ENCODE measurements at regions not wholly inside any gene's neighbourhood (a gene's known extent, or its start where the extent isn't known, plus 50 kb on each side); places are given as distances from the start of the nearest gene placed in this dataset.

DNA sequence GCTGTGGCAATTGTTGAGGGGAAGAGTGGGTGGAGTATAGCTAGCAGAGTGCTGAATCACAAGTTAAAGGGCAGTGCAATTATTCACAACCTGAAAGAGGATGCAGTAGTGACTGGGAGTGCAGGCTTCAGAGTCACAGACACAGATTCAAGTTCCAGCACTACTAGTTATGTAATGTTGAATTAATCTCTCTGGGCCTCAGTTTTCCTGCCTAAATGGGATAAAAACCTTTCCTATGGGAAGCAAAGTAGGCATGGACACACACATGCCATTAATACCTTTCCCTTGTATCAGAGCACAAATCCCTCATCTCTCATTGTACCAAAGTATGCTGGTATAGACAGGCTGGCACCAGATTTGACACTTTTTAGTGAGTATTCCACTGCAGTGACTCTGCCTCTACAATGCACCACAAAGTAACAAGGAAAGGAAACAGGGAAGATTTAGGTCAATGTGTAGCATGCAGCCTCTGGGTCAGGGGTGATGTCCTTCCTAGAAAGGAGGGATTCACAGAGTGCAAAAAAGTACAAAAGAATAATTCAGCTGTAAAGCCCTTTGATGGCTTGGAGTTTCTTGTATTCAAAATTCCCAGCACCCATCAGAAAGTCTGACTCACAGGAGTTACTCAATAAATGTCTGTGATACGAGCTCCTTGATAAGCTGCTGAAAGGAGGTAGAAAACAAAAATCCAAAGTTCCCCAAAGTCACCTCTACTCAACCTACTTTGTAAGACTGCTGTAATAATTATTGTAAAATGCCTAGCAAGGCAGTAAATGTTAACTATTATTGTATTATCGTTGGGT, 507.5 kb upstream of the TGFBR2 start:
- no peak for DNase-seq
- H3K27ac Mint-ChIP-seq, result no peak overlapping the region
- H3K36me3 Mint-ChIP-seq (ENCODE audit: low read depth), result no peaks in the 10 kb centered on the region
- H3K27me3 Mint-ChIP-seq, result no peaks in the 10 kb centered on the region
- peak; percentile 91 for ATAC-seq
- H3K4me3 Mint-ChIP-seq, result no peak overlapping the region
- H3K4me1 Mint-ChIP-seq, result peaks cover 10% of the 10 kb centered on the region
- peaks cover 6% of the 10 kb centered on the region for H3K9me3 Mint-ChIP-seq

GRCh38 chr3:30102356-30102755, 504.0 kb upstream of the TGFBR2 start:
- no peak overlapping the region for H3K4me3 Mint-ChIP-seq
- peaks cover 10% of the 10 kb centered on the region for H3K4me1 Mint-ChIP-seq
- ATAC-seq (no peak), DNase-seq (no peak)
- no peak overlapping the region for H3K27ac Mint-ChIP-seq
- H3K9me3 Mint-ChIP-seq, result peaks cover 8% of the 10 kb centered on the region
- peaks cover 5% of the 10 kb centered on the region for H3K27me3 Mint-ChIP-seq
- no peaks in the 10 kb centered on the region for H3K36me3 Mint-ChIP-seq (ENCODE audit: low read depth)

DNA sequence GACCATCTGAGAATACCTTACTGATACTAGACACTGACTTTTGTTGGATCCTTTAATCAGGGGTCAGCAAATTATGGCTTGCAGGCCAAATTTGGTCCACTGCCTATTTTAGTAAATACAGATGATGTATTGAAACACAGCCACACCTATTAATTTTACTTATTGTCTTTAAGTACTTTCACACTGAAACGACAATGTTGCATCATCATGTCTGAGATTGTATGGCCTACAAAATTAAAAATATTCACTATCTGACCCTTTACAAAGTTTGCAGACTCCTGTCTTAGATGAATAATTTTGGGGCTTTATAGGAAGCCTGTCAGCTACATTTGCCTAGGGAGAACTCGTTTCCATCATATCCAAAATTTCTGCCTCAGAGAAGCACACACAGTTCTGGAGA, 503.2 kb upstream of the TGFBR2 start:
- Mint-ChIP-seq H3K4me3 (no peak overlapping the region), H3K27me3 (peaks cover 5% of the 10 kb centered on the region), H3K36me3 (ENCODE audit: low read depth) (no peaks in the 10 kb centered on the region), H3K4me1 (peaks cover 9% of the 10 kb centered on the region), H3K9me3 (peaks cover 8% of the 10 kb centered on the region), H3K27ac (no peak overlapping the region)
- ATAC-seq (no peak), DNase-seq (no peak)

DNA sequence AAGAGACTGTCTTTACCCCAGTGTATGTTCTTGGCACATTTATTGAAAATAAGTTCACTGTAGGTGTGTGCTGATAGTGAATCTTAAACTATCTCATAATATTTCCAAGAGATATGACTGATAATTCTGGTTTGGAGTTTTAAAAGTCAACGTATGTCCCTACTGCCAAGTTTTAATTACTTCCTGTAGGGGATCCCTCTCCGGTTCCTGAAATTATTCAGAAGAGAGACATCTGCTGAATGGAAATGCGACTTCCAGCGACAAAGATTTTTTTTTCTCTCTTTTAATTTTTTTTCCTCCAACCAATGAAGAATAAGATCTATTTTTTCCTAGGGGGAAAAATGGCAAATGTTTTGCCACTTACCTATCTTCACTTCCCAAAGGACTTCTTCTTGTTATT, 498.9 kb upstream of the TGFBR2 start:
- Mint-ChIP-seq H3K27me3 (peaks cover 5% of the 10 kb centered on the region), H3K27ac (no peak overlapping the region), H3K9me3 (peaks cover 8% of the 10 kb centered on the region), H3K4me3 (no peak overlapping the region), H3K4me1 (no peaks in the 10 kb centered on the region), H3K36me3 (ENCODE audit: low read depth) (no peaks in the 10 kb centered on the region)
- ATAC-seq (no peak), DNase-seq (no peak)

DNA sequence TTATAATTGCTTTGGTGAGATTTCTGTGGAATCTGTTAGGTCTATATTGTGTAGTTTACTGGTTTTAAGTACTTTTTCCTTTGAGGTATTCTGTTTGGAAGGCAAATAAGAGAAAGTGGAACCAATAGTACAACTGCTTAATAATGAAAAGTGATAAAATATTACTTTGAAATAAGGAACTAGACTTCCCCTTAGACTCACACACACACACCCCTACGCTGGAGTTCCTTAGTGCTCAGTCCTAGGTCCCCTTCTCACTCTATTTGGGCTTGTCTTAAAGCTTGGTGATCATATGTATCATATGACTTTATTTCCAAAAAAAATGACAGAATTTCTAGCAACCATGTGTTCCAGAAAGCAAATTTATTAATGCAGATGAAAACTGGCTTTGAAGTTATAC, 494.0 kb upstream of the TGFBR2 start:
- Mint-ChIP-seq H3K36me3 (ENCODE audit: low read depth) (no peaks in the 10 kb centered on the region), H3K4me1 (peaks cover 3% of the 10 kb centered on the region), H3K9me3 (no peaks in the 10 kb centered on the region), H3K27me3 (no peaks in the 10 kb centered on the region), H3K27ac (no peak overlapping the region), H3K4me3 (no peak overlapping the region)
- DNase-seq, result no peak
- ATAC-seq, result no peak

DNA sequence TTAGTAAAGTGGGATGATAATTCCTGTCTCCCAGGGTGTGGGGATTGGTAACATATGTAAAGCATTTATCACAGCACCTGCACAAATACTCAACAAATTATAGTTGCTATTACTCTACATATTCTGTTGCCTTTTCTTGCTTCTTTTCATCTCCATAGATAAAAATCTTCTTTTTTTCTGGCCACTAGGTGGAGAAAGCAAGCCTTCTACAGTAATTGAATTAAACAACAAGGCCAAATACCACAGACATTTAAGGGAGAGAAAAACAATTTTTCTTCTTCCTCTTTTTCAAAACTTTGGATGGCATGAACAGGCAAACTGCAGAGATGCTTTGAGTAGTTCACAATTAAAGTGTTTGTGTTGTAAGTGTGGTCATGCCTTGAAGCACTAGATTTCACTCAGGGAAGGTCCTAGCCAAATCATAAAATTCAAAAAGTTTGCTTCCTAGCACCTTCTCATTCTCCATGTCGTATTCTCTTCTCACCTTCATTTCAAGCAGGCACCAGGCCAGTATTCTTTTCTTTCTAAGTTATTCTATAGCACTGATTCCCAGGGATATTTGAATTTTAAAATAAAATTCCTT, 493.4 kb upstream of the TGFBR2 start:
- Mint-ChIP-seq H3K36me3 (ENCODE audit: low read depth) (no peaks in the 10 kb centered on the region), H3K4me1 (peaks cover 3% of the 10 kb centered on the region), H3K4me3 (no peak overlapping the region), H3K27me3 (no peaks in the 10 kb centered on the region), H3K27ac (no peak overlapping the region), H3K9me3 (no peaks in the 10 kb centered on the region)
- DNase-seq (no peak), ATAC-seq (no peak)

- H3K27ac Mint-ChIP-seq, result no peak overlapping the region
- DNase-seq, result no peak
- H3K36me3 Mint-ChIP-seq (ENCODE audit: low read depth), result no peaks in the 10 kb centered on the region
- H3K27me3 Mint-ChIP-seq, result no peaks in the 10 kb centered on the region
- H3K9me3 Mint-ChIP-seq, result no peaks in the 10 kb centered on the region
- no peak overlapping the region for H3K4me3 Mint-ChIP-seq
- H3K4me1 Mint-ChIP-seq, result peaks cover 3% of the 10 kb centered on the region
- no peak for ATAC-seq
Measured at GRCh38 chr3:30113906-30114305, 492.5 kb upstream of the TGFBR2 start.

DNA sequence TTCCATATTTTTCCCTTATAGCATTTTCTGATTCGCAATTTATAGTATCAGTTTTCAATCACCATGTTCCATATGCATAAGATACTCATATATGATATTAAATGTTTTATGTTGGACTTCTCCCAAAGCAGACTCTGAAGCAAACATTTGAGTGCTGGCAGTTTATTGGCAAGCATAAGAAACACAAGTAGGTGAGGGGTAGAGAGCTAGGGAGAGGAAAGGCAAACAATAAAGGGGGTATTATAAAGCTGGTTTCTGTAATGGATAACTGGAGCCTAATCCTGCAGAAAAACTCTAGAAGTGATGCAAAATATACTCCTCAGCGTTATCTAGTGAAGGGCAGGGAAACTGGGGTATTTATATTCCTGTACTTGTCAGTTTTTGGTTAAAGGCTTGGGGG, 491.5 kb upstream of the TGFBR2 start:
- no peaks in the 10 kb centered on the region for H3K9me3 Mint-ChIP-seq
- H3K36me3 Mint-ChIP-seq (ENCODE audit: low read depth), result no peaks in the 10 kb centered on the region
- H3K27ac Mint-ChIP-seq, result no peak overlapping the region
- DNase-seq (no peak), ATAC-seq (no peak)
- no peaks in the 10 kb centered on the region for H3K27me3 Mint-ChIP-seq
- H3K4me3 Mint-ChIP-seq, result no peak overlapping the region
- peaks cover 3% of the 10 kb centered on the region for H3K4me1 Mint-ChIP-seq

- Mint-ChIP-seq H3K27me3 (no peaks in the 10 kb centered on the region), H3K27ac (no peak overlapping the region), H3K4me1 (no peaks in the 10 kb centered on the region), H3K36me3 (ENCODE audit: low read depth) (no peaks in the 10 kb centered on the region), H3K4me3 (no peak overlapping the region), H3K9me3 (no peaks in the 10 kb centered on the region)
- DNase-seq, result no peak
- ATAC-seq, result no peak
Measured at GRCh38 chr3:30122359-30122758, 484.0 kb upstream of the TGFBR2 start.

- H3K27ac Mint-ChIP-seq, result no peak overlapping the region
- H3K4me3 Mint-ChIP-seq, result no peak overlapping the region
- ATAC-seq, result no peak
- H3K27me3 Mint-ChIP-seq, result no peaks in the 10 kb centered on the region
- no peaks in the 10 kb centered on the region for H3K4me1 Mint-ChIP-seq
- H3K36me3 Mint-ChIP-seq (ENCODE audit: low read depth), result no peaks in the 10 kb centered on the region
- no peak for DNase-seq
- no peaks in the 10 kb centered on the region for H3K9me3 Mint-ChIP-seq
Measured at GRCh38 chr3:30123224-30123623, 483.2 kb upstream of the TGFBR2 start.

DNA sequence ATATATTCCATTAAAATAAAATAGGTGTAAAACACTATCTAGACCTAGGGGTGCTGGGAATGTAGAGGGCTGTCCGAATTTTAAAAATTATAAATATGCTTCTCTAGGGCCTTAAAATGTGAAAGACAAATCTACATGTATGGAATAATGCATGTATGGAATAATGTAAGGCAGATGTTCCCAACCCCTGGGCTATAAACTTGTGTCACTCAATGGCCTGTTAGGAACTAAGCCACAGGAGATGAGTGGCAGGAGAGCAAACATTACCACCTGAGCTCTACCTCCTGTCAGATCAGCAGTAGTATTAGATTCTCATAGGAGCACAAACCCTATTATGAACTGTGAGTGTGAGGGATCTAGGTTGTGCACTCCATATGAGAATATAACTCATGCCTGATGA, 482.6 kb upstream of the TGFBR2 start:
- Mint-ChIP-seq H3K4me3 (no peak overlapping the region), H3K9me3 (no peaks in the 10 kb centered on the region), H3K27ac (no peak overlapping the region), H3K27me3 (no peaks in the 10 kb centered on the region), H3K36me3 (ENCODE audit: low read depth) (no peaks in the 10 kb centered on the region), H3K4me1 (no peaks in the 10 kb centered on the region)
- DNase-seq (no peak), ATAC-seq (no peak)

DNA sequence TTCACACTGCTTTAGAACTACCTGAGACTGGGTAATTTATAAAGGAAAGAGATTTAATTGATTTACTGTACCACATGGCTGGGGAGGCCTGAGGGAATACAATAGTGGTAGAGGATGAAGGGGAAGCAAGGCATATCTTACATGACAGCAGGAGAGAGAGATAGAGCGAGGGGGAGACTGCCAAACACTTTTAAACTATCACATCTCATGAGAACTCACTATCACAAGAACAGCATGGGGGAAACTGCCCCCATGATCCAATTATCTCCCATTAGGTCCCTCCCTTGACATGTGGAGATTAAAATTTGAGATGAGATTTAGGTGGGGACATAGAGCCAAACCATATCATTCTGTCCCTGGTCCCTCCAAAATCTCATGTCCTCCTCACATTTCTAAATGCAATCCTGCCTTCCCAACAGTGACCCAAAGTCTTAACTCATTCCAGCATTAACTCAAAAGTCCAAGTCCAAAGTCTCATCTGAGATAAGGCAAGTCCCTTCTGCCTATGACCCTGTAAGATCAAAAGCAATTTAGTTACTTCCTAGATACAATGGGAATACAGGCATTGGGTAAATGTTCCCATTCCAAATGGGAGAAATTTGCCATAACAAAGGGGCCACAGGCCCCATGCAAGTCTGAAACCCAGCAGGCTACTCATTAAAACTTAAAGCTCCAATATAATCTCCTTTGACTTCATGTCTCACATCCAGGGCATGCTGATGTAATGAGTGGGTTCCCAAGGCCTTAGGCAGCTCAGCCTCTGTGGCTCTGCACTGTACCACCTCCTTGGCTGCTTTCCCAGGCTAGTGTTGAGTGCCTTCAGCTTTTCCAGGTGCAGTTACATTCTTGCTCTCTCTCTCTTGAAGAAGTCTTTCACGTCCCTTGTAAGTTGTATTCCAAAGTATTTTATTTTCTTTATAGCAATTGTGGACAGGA, 481.7 kb upstream of the TGFBR2 start:
- no peak overlapping the region for H3K4me3 Mint-ChIP-seq
- no peaks in the 10 kb centered on the region for H3K36me3 Mint-ChIP-seq (ENCODE audit: low read depth)
- H3K4me1 Mint-ChIP-seq, result no peaks in the 10 kb centered on the region
- ATAC-seq, result no peak
- DNase-seq, result no peak
- no peaks in the 10 kb centered on the region for H3K27me3 Mint-ChIP-seq
- no peak overlapping the region for H3K27ac Mint-ChIP-seq
- no peaks in the 10 kb centered on the region for H3K9me3 Mint-ChIP-seq

- Mint-ChIP-seq H3K4me3 (no peak overlapping the region), H3K27me3 (peaks cover 2% of the 10 kb centered on the region), H3K9me3 (peaks cover 3% of the 10 kb centered on the region), H3K27ac (no peak overlapping the region), H3K4me1 (peaks cover 2% of the 10 kb centered on the region), H3K36me3 (ENCODE audit: low read depth) (no peaks in the 10 kb centered on the region)
- ATAC-seq, result no peak
- DNase-seq, result no peak
Measured at GRCh38 chr3:30129765-30130164, 476.6 kb upstream of the TGFBR2 start.

GRCh38 chr3:30130391-30130790, 476.0 kb upstream of the TGFBR2 start:
- no peak for ATAC-seq
- peaks cover 2% of the 10 kb centered on the region for H3K4me1 Mint-ChIP-seq
- H3K4me3 Mint-ChIP-seq, result no peak overlapping the region

GRCh38 chr3:30131191-30131590, 475.2 kb upstream of the TGFBR2 start:
- Mint-ChIP-seq H3K4me1 (peaks cover 2% of the 10 kb centered on the region), H3K9me3 (peaks cover 3% of the 10 kb centered on the region), H3K36me3 (ENCODE audit: low read depth) (no peaks in the 10 kb centered on the region), H3K27ac (no peak overlapping the region), H3K4me3 (no peak overlapping the region), H3K27me3 (peaks cover 2% of the 10 kb centered on the region)
- ATAC-seq (no peak), DNase-seq (no peak)

More at GRCh38 chr3:30130391-30130790, 476.0 kb upstream of the TGFBR2 start:
- H3K27ac Mint-ChIP-seq, result no peak overlapping the region
- H3K36me3 Mint-ChIP-seq (ENCODE audit: low read depth), result no peaks in the 10 kb centered on the region
- no peak for DNase-seq
- peaks cover 2% of the 10 kb centered on the region for H3K27me3 Mint-ChIP-seq
- H3K9me3 Mint-ChIP-seq, result peaks cover 3% of the 10 kb centered on the region

Measured in activated naive CD8-positive, alpha-beta T cell treated with anti-CD3 and anti-CD28 coated beads, Interleukin-2, amount 50 U/mL, for 24 hours (primary cell).